Lower leg skin (tissue), 4 donors: ENCODE measurements at regions not wholly inside any gene's neighbourhood (a gene's known extent, or its start where the extent isn't known, plus 50 kb on each side); places are given as distances from the start of the nearest gene placed in this dataset.
A peak's percentile ranks its signal among the peaks of the same experiment; 100 is the strongest.

Source experiments
- DNase-seq, 2 donors: peaks; one replicate each; pipeline ENCODE4 v3.0.0-alpha.2; 2019; ENCODE audit warnings: low spot score in 2 of 2
- H3K4me3 ChIP-seq: fragments of 200-600 bp; sonication (generic); 2 replicates; pipeline ENCODE4 v1.5.1; 2017; ENCODE audit warnings: mild to moderate bottlenecking, low read depth; ENCODE audit not compliant: poor library complexity, severe bottlenecking
- POLR2A ChIP-seq, 2 donors: fragments of 450-650 bp; IDR thresholded peaks; one replicate each; pipeline ENCODE4 v1.6.1; 2016 to 2017; ENCODE audit warnings: antibody characterized with exemption in 2 of 2, mild to moderate bottlenecking in 1 of 2, moderate library complexity in 1 of 2
- WGBS, 2 donors: methylation state at CpG; one replicate each; pipeline ENCODE4 v1.1.5; 2018; 5-methylcytosine and 5-hydroxymethylcytosine counted together
- intact Hi-C: fragments of 100-400 bp; cut with DNase I; formaldehyde crosslinking; loops from one replicate; pipeline ENCODE4 v1.15.0; 2023; ENCODE audit warnings: low total_unique reads
- TF ChIP-seq, protein P1 (sequence below), 3 donors: fragments of 450-650 bp; IDR thresholded peaks; one replicate each; pipeline ENCODE4 v1.5.1; 2016; ENCODE audit warnings: antibody characterized with exemption in 3 of 3, mild to moderate bottlenecking in 3 of 3, moderate library complexity in 2 of 3

DNA sequence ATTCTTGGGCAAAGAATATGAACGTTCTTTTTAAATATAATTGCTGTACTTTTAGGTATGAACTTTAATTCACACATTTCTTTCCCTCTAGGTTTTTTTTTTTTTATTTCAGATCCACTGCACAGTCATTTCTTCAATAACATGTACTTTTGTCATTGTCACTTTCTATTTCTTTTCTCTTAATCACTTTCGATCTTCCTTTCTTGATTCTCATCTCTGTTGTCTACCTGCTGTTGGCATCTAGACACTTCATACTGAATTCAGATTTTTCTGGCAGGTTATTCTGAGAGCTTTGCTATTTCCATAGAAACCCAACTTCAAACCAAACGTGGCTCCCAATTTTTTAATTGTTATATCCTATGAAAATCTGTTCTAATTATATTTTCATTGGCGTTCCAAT is 211.7 kb upstream of the KLF6 start:
- H3K4me3 ChIP-seq = no peak overlapping the region
- no peak for DNase-seq
- 63 to 74% methylated on average over 4 of the region's 4 CpGs for WGBS, 2 donors
- intact Hi-C loops = no loop called here
- TF ChIP-seq, protein P1, sequence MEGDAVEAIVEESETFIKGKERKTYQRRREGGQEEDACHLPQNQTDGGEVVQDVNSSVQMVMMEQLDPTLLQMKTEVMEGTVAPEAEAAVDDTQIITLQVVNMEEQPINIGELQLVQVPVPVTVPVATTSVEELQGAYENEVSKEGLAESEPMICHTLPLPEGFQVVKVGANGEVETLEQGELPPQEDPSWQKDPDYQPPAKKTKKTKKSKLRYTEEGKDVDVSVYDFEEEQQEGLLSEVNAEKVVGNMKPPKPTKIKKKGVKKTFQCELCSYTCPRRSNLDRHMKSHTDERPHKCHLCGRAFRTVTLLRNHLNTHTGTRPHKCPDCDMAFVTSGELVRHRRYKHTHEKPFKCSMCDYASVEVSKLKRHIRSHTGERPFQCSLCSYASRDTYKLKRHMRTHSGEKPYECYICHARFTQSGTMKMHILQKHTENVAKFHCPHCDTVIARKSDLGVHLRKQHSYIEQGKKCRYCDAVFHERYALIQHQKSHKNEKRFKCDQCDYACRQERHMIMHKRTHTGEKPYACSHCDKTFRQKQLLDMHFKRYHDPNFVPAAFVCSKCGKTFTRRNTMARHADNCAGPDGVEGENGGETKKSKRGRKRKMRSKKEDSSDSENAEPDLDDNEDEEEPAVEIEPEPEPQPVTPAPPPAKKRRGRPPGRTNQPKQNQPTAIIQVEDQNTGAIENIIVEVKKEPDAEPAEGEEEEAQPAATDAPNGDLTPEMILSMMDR (IDR thresholded peaks at IDR 0.05) = no peak
- TF ChIP-seq POLR2A (IDR thresholded peaks at IDR 0.05) = no peak

DNA sequence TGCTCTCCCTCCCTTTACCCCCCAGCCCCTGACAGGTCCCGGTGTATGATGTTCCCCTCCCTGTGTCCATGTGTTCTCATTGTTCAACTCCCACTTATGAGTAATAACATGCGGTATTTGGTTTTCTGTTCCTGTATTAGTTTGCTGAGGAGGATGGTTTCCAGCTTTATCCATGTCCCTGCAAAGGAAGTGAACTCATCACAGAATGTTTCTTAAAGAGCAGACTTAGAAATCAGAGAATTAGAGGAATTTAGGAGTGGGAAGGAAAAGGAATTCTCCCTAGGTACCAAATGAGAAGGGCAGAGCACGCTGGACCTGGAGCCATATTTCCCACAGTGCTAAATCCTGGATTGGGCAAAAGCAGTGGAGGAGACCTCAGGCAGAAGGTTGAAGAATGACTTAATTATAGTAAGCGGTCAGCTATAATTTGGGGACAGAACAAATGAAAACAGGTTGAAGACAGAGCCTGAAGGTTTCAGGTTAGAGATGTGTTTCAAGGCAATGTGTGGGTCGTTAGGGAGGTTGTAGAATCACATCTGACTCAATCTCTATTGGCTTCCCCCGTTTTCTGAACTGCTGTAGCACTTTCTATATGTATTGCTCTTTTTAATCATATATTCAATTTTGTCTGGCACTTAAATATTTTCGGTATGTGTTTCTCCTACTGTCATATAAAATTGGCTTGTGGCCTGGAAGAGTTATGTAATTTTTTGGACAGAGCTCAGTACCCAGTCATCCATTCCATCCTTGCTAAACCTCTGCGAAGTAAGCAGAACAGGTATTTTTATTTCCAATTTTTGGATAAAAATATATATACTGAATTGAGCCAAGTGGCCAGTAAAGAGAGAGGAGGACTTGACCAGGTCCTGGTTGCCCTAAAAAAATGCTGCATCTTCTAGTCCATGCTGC is 210.5 kb upstream of the KLF6 start:
- WGBS, 2 donors = 44 to 47% methylated on average over 8 of the region's 8 CpGs

DNA sequence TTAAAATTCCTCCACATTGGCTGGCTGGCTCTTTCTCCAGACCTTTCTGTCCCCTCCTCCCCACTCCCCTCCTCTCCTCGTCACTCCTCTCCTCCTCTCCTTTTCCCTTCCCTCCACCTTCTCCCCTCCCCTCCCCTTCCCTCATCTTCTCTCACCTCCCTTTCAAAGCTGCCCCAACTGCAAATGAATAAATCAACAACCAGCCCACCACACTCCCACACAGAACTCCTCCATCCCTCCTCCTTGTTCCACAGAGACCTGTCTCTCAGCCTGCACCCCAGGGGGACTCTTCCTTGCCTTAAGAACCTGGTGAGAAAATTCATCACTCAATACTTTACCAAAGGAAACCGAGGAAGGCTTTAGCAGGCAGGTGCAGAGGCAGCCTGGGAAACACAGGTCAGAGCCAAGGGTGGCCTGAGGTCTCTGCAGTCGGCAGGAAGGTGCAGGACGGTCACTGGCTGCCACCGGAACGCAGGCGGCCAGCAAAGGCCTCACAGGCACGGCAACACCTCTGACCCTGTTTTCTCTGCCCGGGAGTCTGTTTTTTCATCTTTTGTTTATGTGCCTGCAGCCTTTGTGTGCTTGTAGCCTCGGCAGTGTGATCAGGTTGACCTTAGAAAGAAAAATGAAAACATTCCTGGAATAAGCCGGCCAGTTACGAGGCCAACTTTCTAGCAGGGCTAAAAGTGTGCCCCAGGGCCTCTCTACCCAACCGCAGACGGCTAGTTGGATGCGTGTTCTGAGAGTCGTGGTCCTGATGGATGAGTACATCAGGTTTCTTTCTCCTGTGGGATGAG is 207.6 kb upstream of the KLF6 start:
- intact Hi-C loops = no loop called here
- 84 to 87% methylated on average over 16 of the region's 16 CpGs for WGBS, 2 donors
- peak in 1 of 2 donors; percentile 74 for DNase-seq
- no peak overlapping the region for H3K4me3 ChIP-seq
- TF ChIP-seq, protein P1 (IDR thresholded peaks at IDR 0.05) = no peak
- no peak for TF ChIP-seq POLR2A (IDR thresholded peaks at IDR 0.05)

More for the DNA sequence above, 210.5 kb upstream of the KLF6 start:
- TF ChIP-seq, protein P1 (IDR thresholded peaks at IDR 0.05) = no peak
- no peak for TF ChIP-seq POLR2A (IDR thresholded peaks at IDR 0.05)
- intact Hi-C loops = no loop called here
- H3K4me3 ChIP-seq = no peak overlapping the region
- DNase-seq = no peak

DNA sequence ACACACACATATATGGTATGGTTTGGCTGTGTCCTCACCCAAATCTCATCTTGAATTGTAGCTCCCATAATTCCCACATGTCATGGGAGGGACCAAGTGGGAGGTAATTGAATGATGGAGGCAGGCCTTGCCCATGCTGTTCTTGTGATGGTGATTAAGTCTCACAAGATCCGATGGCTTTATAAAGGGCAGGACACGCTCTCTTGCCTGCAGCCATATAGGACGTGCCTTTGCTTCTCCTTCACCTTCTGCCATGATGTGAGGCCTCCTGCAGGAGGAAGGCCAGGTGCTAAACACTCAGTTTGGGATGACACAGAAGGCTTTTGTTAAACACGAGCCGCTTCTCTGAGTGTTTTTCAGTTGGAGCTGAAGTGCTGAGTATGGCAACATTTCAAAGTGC is 205.3 kb upstream of the KLF6 start:
- DNase-seq = no peak
- intact Hi-C loops = no loop called here
- H3K4me3 ChIP-seq = no peak overlapping the region
- 83 to 95% methylated on average over 5 of the region's 5 CpGs for WGBS, 2 donors
- no peak for TF ChIP-seq POLR2A (IDR thresholded peaks at IDR 0.05)
- TF ChIP-seq, protein P1 (IDR thresholded peaks at IDR 0.05) = no peak

DNA sequence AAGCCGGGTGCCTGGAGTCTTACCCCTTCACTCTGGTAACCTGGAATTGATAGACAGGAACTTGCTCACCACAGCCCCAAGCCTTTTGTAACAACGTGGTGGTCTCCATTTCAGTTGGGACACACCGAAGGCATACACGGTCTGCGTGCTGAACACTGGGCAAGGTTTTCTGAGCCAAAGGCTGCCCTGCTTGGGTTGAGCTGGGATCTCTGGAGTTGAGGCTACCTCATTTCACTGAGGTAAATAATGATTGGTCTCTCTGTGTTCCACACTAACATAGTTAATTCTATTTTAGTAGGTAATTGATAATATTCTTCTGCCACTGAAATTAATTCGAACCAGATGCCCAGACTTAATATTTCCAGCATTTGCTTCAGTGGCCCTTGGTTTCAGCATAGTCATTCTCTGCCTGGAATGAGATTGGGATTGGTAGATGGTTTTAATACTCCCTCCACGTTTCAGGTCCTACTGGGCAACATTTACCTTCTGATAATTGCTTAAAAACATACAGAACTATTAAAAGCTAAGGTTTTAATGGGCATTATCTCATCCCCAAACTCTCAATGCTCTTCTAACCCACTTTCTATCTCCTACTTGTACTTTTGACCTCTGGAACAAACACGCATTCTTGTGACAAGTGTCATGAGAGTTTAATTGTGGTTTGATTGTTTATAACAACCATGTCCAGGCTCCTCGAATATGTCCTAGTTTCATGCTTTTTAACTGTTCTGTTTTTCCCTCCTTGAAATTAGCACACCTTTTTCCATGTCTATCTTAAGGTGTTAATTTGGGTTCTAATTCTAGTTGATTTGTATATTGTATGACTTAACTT is 202.3 kb upstream of the KLF6 start:
- no peak for DNase-seq
- intact Hi-C loops = no loop called here
- 59 to 67% methylated on average over 9 of the region's 9 CpGs for WGBS, 2 donors
- H3K4me3 ChIP-seq = no peak overlapping the region
- no peak for TF ChIP-seq POLR2A (IDR thresholded peaks at IDR 0.05)
- TF ChIP-seq, protein P1 (IDR thresholded peaks at IDR 0.05) = no peak
